ENCODE measurements at regions not wholly inside any gene's neighbourhood (a gene's known extent, or its start where the extent isn't known, plus 50 kb on each side); places are given as distances from the start of the nearest gene placed in this dataset.

DNA sequence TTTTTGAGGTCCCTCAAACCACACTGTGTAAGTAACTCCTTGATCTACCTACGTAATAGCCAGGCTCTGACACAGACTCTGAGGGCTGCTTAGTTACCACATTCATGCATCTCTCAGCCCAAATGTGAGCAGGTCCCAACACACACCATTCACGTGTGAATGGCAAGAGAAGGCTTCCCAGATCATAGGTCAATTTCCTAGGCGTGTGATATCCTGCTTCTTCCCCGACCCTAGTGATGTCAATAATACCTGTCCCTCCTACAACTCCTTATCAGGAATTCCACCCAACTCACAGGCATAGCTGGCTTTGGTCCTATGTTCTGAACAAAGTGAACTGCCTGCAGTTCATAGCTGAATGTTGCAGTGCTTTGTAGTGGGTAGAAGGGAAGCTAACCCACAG lies 334.5 kb downstream of the RFC3 start:
- no peak for TF ChIP-seq EZH2 (IDR thresholded peaks at IDR 0.05; ENCODE audit: borderline replicate concordance, insufficient read depth, low read depth, low read length, poor library complexity, severe bottlenecking)
- TF ChIP-seq, protein P1, sequence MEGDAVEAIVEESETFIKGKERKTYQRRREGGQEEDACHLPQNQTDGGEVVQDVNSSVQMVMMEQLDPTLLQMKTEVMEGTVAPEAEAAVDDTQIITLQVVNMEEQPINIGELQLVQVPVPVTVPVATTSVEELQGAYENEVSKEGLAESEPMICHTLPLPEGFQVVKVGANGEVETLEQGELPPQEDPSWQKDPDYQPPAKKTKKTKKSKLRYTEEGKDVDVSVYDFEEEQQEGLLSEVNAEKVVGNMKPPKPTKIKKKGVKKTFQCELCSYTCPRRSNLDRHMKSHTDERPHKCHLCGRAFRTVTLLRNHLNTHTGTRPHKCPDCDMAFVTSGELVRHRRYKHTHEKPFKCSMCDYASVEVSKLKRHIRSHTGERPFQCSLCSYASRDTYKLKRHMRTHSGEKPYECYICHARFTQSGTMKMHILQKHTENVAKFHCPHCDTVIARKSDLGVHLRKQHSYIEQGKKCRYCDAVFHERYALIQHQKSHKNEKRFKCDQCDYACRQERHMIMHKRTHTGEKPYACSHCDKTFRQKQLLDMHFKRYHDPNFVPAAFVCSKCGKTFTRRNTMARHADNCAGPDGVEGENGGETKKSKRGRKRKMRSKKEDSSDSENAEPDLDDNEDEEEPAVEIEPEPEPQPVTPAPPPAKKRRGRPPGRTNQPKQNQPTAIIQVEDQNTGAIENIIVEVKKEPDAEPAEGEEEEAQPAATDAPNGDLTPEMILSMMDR (IDR thresholded peaks at IDR 0.05), result no peak
- 86% methylated on average over 4 of the region's 4 CpGs for WGBS (ENCODE audit: insufficient coverage)
- no peak overlapping the region for H2AFZ ChIP-seq (ENCODE audit: insufficient read depth, low read depth, low read length, poor library complexity, severe bottlenecking)
- no peaks in the 10 kb centered on the region for H3K9me3 ChIP-seq (ENCODE audit: control extremely low read depth in 1 of 3, control insufficient read depth in 2 of 3, insufficient read depth in 1 of 3, low read length in 2 of 3)
- H3K9me3 Mint-ChIP-seq (ENCODE audit: insufficient read depth), result no peaks in the 10 kb centered on the region
- ChIA-PET CTCF (no interaction called here), POLR2A (no interaction called here)
- H3K27ac Mint-ChIP-seq, result no peak overlapping the region
- no peak overlapping the region for H3K9ac ChIP-seq (ENCODE audit: low read length)
- DNase-seq, result no peak
- H3K4me1 ChIP-seq (ENCODE audit: control insufficient read depth in 2 of 2, insufficient read depth in 2 of 2, low read length in 2 of 2), result peaks cover 4% of the 10 kb centered on the region in 2 donors
- H3K36me3 ChIP-seq (replicated peaks in 1 of 2; ENCODE audit: control extremely low read depth in 1 of 2, control insufficient read depth in 1 of 2, extremely low read depth in 1 of 2, insufficient read depth in 2 of 2, low read length in 1 of 2), result no peaks in the 10 kb centered on the region
- peaks cover 7% of the 10 kb centered on the region for H3K4me1 Mint-ChIP-seq
- no peak for ATAC-seq (ENCODE audit: low read depth)
- H3K27me3 Mint-ChIP-seq, result peaks cover 3% of the 10 kb centered on the region
- H3K4me3 Mint-ChIP-seq, result no peak overlapping the region
- H3K27ac ChIP-seq (ENCODE audit: low read length in 2 of 2), result no peak overlapping the region
- no peak overlapping the region for H3K4me2 ChIP-seq (replicated peaks; ENCODE audit: low read depth, low read length, poor library complexity, severe bottlenecking)
- no peak overlapping the region for H3K4me3 ChIP-seq (ENCODE audit: control extremely low read depth in 1 of 5, extremely low read depth in 1 of 5, insufficient read depth in 1 of 5, low read depth in 2 of 5, low read length in 4 of 5)
- H4K20me1 ChIP-seq (ENCODE audit: control insufficient read depth, insufficient read depth, low read length, poor library complexity, severe bottlenecking), result no peaks in the 10 kb centered on the region
- H3K79me2 ChIP-seq (ENCODE audit: control insufficient read depth, insufficient read depth, low read length), result no peaks in the 10 kb centered on the region
- intact Hi-C loops (cut with micrococcal nuclease), result no loop called here
- H3K27me3 ChIP-seq (replicated peaks in 1 of 4; ENCODE audit: control extremely low read depth in 1 of 4, control insufficient read depth in 3 of 4, insufficient read depth in 4 of 4, low read length in 3 of 4), result no peaks in the 10 kb centered on the region

DNA sequence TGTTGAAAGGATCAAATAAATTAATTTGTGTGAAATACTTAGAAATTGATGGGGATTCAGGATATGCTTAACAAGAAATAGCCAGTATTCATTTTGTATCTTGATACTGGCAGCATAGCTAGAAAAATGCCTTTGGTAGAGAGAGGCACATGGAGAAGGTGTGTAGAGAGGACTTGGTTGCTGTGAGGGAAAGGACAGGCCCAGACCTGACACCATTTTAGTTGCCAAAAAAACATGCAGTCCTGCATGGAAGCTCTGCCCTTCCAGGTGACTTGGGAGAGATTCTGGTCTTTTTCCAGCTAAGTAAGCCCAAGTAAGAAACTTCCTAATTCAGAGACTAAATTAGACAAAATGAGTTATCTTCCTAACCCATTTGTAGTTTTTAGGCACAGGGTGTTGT lies 335.0 kb downstream of the RFC3 start:
- TF ChIP-seq, protein P1 (IDR thresholded peaks at IDR 0.05), result no peak
- no peak for TF ChIP-seq EZH2 (IDR thresholded peaks at IDR 0.05; ENCODE audit: borderline replicate concordance, insufficient read depth, low read depth, low read length, poor library complexity, severe bottlenecking)
- Histone ChIP-seq H3K4me3 (ENCODE audit: control extremely low read depth in 1 of 5, extremely low read depth in 1 of 5, insufficient read depth in 1 of 5, low read depth in 2 of 5, low read length in 4 of 5) (no peak overlapping the region), H3K9me3 (ENCODE audit: control extremely low read depth in 1 of 3, control insufficient read depth in 2 of 3, insufficient read depth in 1 of 3, low read length in 2 of 3) (no peaks in the 10 kb centered on the region), H3K36me3 (replicated peaks in 1 of 2; ENCODE audit: control extremely low read depth in 1 of 2, control insufficient read depth in 1 of 2, extremely low read depth in 1 of 2, insufficient read depth in 2 of 2, low read length in 1 of 2) (no peaks in the 10 kb centered on the region), H3K27me3 (replicated peaks in 1 of 4; ENCODE audit: control extremely low read depth in 1 of 4, control insufficient read depth in 3 of 4, insufficient read depth in 4 of 4, low read length in 3 of 4) (no peaks in the 10 kb centered on the region), H3K4me1 (ENCODE audit: control insufficient read depth in 2 of 2, insufficient read depth in 2 of 2, low read length in 2 of 2) (peaks cover 4 to 6% of the 10 kb centered on the region in 2 donors), H3K9ac (ENCODE audit: low read length) (no peak overlapping the region), H4K20me1 (ENCODE audit: control insufficient read depth, insufficient read depth, low read length, poor library complexity, severe bottlenecking) (no peaks in the 10 kb centered on the region), H3K79me2 (ENCODE audit: control insufficient read depth, insufficient read depth, low read length) (no peaks in the 10 kb centered on the region), H3K27ac (ENCODE audit: low read length in 2 of 2) (no peak overlapping the region), H2AFZ (ENCODE audit: insufficient read depth, low read depth, low read length, poor library complexity, severe bottlenecking) (no peak overlapping the region), H3K4me2 (replicated peaks; ENCODE audit: low read depth, low read length, poor library complexity, severe bottlenecking) (no peak overlapping the region)
- Mint-ChIP-seq H3K4me3 (no peak overlapping the region), H3K27ac (no peak overlapping the region), H3K4me1 (peaks cover 7% of the 10 kb centered on the region), H3K9me3 (ENCODE audit: insufficient read depth) (no peaks in the 10 kb centered on the region), H3K27me3 (peaks cover 3% of the 10 kb centered on the region)
- POLR2A ChIA-PET, result no interaction called here
- no peak for DNase-seq
- no peak for ATAC-seq (ENCODE audit: low read depth)
- CTCF ChIA-PET, result no interaction called here
- intact Hi-C loops (cut with micrococcal nuclease), result no loop called here
